ENCODE measurements at regions not wholly inside any gene's neighbourhood (a gene's known extent, or its start where the extent isn't known, plus 50 kb on each side); places are given as distances from the start of the nearest gene placed in this dataset.

- no peak for TF ChIP-seq REST (IDR thresholded peaks at IDR 0.05; ENCODE audit: insufficient read depth in 1 of 2, low read depth in 2 of 2, low read length in 2 of 2)
- TF ChIP-seq POLR2AphosphoS5 (IDR thresholded peaks at IDR 0.05; ENCODE audit: low read depth, low read length) = no peak
- TF ChIP-seq TAF1 (IDR thresholded peaks at IDR 0.05; ENCODE audit: borderline replicate concordance, insufficient read depth, low read length) = no peak
- no peak for TF ChIP-seq FOXP2 (optimal IDR thresholded peaks at IDR 0.05; ENCODE audit: borderline replicate concordance, extremely low read depth, extremely low read length, insufficient read depth)
Measured at GRCh38 chr4:110250023-110250387, 51.6 kb upstream of the ELOVL6 start.

Measured in PFSK-1 (cell line).